ENCODE measurements at regions not wholly inside any gene's neighbourhood (a gene's known extent, or its start where the extent isn't known, plus 50 kb on each side); places are given as distances from the start of the nearest gene placed in this dataset.

GRCh38 chr1:99361406-99361805 is 97.1 kb downstream of the PLPPR4 start:
- H3K4me3 ChIP-seq (replicated peaks; ENCODE audit: low read depth, low read length), result no peak overlapping the region
- no peak for DNase-seq (ENCODE audit: extremely low read depth, low read depth)
- TF ChIP-seq CTCF (IDR thresholded peaks at IDR 0.05; ENCODE audit: low read depth, low read length, missing control alignments), result no peak

GRCh38 chr1:99363531-99363930 is 99.2 kb downstream of the PLPPR4 start:
- TF ChIP-seq CTCF (IDR thresholded peaks at IDR 0.05; ENCODE audit: low read depth, low read length, missing control alignments), result no peak
- DNase-seq (ENCODE audit: extremely low read depth, low read depth), result no peak
- H3K4me3 ChIP-seq (replicated peaks; ENCODE audit: low read depth, low read length), result no peak overlapping the region

- no peak for TF ChIP-seq CTCF (IDR thresholded peaks at IDR 0.05; ENCODE audit: low read depth, low read length, missing control alignments)
- no peak for DNase-seq (ENCODE audit: extremely low read depth, low read depth)
Measured at GRCh38 chr1:99365141-99365540, 100.8 kb downstream of the PLPPR4 start.

GRCh38 chr1:99365545-99365944 is 101.3 kb downstream of the PLPPR4 start:
- TF ChIP-seq CTCF (IDR thresholded peaks at IDR 0.05; ENCODE audit: low read depth, low read length, missing control alignments), result no peak
- no peak overlapping the region for H3K4me3 ChIP-seq (replicated peaks; ENCODE audit: low read depth, low read length)
- no peak for DNase-seq (ENCODE audit: extremely low read depth, low read depth)

More at GRCh38 chr1:99365141-99365540, 100.8 kb downstream of the PLPPR4 start:
- H3K4me3 ChIP-seq (replicated peaks; ENCODE audit: low read depth, low read length), result no peak overlapping the region

- no peak for TF ChIP-seq CTCF (IDR thresholded peaks at IDR 0.05; ENCODE audit: low read depth, low read length, missing control alignments)
Measured at GRCh38 chr1:99369154-99369553, 104.9 kb downstream of the PLPPR4 start.

GRCh38 chr1:99370476-99370875 is 106.2 kb downstream of the PLPPR4 start:
- TF ChIP-seq CTCF (IDR thresholded peaks at IDR 0.05; ENCODE audit: low read depth, low read length, missing control alignments), result no peak
- no peak overlapping the region for H3K4me3 ChIP-seq (replicated peaks; ENCODE audit: low read depth, low read length)
- DNase-seq (ENCODE audit: extremely low read depth, low read depth), result no peak

More at GRCh38 chr1:99369154-99369553, 104.9 kb downstream of the PLPPR4 start:
- peak; percentile 10 for DNase-seq (ENCODE audit: extremely low read depth, low read depth)
- no peak overlapping the region for H3K4me3 ChIP-seq (replicated peaks; ENCODE audit: low read depth, low read length)

GRCh38 chr1:99371413-99371812 is 107.1 kb downstream of the PLPPR4 start:
- no peak overlapping the region for H3K4me3 ChIP-seq (replicated peaks; ENCODE audit: low read depth, low read length)
- DNase-seq (ENCODE audit: extremely low read depth, low read depth), result no peak
- no peak for TF ChIP-seq CTCF (IDR thresholded peaks at IDR 0.05; ENCODE audit: low read depth, low read length, missing control alignments)
